MCF 10A (cell line): ENCODE measurements at regions not wholly inside any gene's neighbourhood (a gene's known extent, or its start where the extent isn't known, plus 50 kb on each side); places are given as distances from the start of the nearest gene placed in this dataset.

Source experiments
- BruUV-seq: library from RNA; stranded (reverse); fragments of 400-500 nt; replicated peaks from 2 replicates; lab custom pipeline; 2021; lab: Mats Ljungman, UMichigan
- CTCF ChIA-PET: fragments of 300-600 bp; sonication (Branson Sonifier 250); formaldehyde crosslinking; extraction: SDS; loops from one replicate; lab custom pipeline; 2021; ENCODE audit warnings: antibody characterized with exemption, inconsistent platforms; lab: Yijun Ruan, JAX
- POLR2A ChIA-PET: fragments of 300-600, 350-650 bp; sonication (Branson Sonifier 250); formaldehyde crosslinking; extraction: SDS; loops from one replicate; lab custom pipeline; 2020; ENCODE audit warnings: antibody characterized with exemption, inconsistent platforms; lab: Yijun Ruan, JAX
- DNase-seq: peaks from one replicate; pipeline ENCODE4 v3.0.0-alpha.2; 2018; ENCODE audit not compliant: unreplicated experiment
- H3K27ac Mint-ChIP-seq: one replicate; pipeline ENCODE4 v1.8.0; 2022; ENCODE audit warnings: mild to moderate bottlenecking, low read depth, mixed read lengths; ENCODE audit not compliant: unreplicated experiment
- H3K27me3 Mint-ChIP-seq: one replicate; pipeline ENCODE4 v1.8.0; 2022; ENCODE audit warnings: mixed read lengths; ENCODE audit not compliant: insufficient read depth, unreplicated experiment
- H3K36me3 Mint-ChIP-seq: one replicate; pipeline ENCODE4 v1.8.0; 2022; ENCODE audit warnings: mild to moderate bottlenecking, moderate library complexity, mixed read lengths; ENCODE audit not compliant: insufficient read depth, unreplicated experiment
- H3K4me1 Mint-ChIP-seq: one replicate; pipeline ENCODE4 v1.8.0; 2022; ENCODE audit warnings: mixed read lengths; ENCODE audit not compliant: insufficient read depth, unreplicated experiment
- H3K4me3 Mint-ChIP-seq: one replicate; pipeline ENCODE4 v1.8.0; 2022; ENCODE audit warnings: mild to moderate bottlenecking, moderate library complexity, mixed read lengths; ENCODE audit not compliant: unreplicated experiment
- H3K9me3 Mint-ChIP-seq: one replicate; pipeline ENCODE4 v1.8.0; 2022; ENCODE audit warnings: mixed read lengths; ENCODE audit not compliant: unreplicated experiment
- CTCF ChIP-seq: fragments of 200-600 bp; IDR thresholded peaks from one replicate; pipeline ENCODE4 v1.8.0; 2022; ENCODE audit warnings: antibody characterized with exemption, mild to moderate bottlenecking; ENCODE audit not compliant: unreplicated experiment
- intact Hi-C: fragments of 100-400 bp; cut with micrococcal nuclease; formaldehyde crosslinking; loops from 2 replicates; pipeline ENCODE4 v1.14.1; 2022

DNA sequence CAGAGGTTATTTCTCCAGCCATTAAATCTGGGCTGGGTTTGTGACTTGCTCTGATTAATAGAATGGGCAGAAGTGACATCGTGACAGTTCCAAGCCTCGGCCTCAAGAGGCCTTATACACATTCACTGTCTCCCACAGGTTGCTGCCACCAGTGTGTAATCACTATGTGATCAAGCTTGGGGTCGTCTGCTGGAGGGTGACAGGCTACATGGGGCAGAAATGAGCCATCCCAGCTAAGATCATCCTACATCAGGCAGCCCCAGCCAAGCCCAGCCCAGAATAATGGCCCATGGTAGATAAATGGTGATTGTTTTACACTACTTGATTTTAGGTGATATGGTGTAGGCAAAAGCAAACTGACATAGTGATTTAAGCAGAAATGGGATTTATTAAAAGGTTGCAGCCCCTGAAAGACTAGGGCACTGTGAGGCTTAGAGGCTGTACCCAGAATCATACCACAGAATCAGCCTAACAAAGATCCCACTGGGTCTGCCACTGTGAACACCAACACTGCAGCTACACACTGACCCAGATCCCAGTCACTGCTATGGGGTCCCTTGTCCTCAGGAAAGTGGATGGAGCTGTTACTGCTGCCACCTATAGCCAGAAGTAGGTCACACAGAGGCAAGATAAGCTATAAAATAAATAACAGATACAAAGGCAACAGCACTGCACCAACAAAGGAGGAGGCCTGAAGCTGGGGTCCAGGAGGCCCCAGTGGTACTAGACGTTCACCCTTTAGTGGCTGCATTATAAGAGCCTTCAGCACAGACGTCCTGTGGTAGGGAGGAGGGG is 159.6 kb upstream of the RBPJ start:
- DNase-seq, result no peak
- no peak for TF ChIP-seq CTCF
- H3K27ac Mint-ChIP-seq, result no peak overlapping the region
- H3K27me3 Mint-ChIP-seq, result no peaks in the 10 kb centered on the region
- H3K4me1 Mint-ChIP-seq, result no peaks in the 10 kb centered on the region
- no peaks in the 10 kb centered on the region for H3K9me3 Mint-ChIP-seq
- no TSS peak for BruUV-seq
- no peak overlapping the region for H3K4me3 Mint-ChIP-seq
- peaks cover 5% of the 10 kb centered on the region for H3K36me3 Mint-ChIP-seq
- intact Hi-C loops, result no loop called here
- CTCF ChIA-PET, result interaction anchor here (0.6 to 1.4 kb wide), 2 partner anchors 33 to 66 kb away, joined by 3 read pairs; no protein-coding TSS in a partner anchor
- POLR2A ChIA-PET, result interaction anchor here (1.2 kb wide), 1 partner anchor 11 kb away, joined by 3 read pairs; no protein-coding TSS in a partner anchor

DNA sequence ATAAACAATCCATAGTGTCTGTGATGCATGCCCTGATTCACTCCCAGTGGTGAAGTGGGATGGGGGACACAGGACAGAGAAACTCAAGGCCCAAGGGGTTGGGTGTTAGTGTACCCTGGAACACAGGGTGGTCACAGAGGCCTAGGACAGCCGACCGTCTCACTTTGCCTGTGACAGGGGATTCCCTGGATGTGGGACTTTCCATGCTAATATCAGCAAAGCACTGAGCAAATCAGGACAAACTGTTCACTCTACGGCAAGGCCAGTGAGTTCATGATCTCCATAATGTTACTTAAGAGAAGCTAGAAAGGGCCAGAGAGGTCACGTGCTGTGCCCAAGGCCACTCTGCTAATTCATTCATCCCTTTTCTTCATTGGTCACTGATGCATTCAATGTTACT is 158.7 kb upstream of the RBPJ start:
- Mint-ChIP-seq H3K4me3 (no peak overlapping the region), H3K27ac (no peak overlapping the region), H3K27me3 (no peaks in the 10 kb centered on the region), H3K4me1 (no peaks in the 10 kb centered on the region), H3K9me3 (no peaks in the 10 kb centered on the region), H3K36me3 (peaks cover 5% of the 10 kb centered on the region)
- BruUV-seq, result no TSS peak
- POLR2A ChIA-PET, result interaction anchor here (1.2 kb wide), 1 partner anchor 10 kb away, joined by 3 read pairs; no protein-coding TSS in a partner anchor
- no peak for TF ChIP-seq CTCF
- intact Hi-C loops, result no loop called here
- no peak for DNase-seq
- CTCF ChIA-PET, result interaction anchor here (1.4 kb wide), 1 partner anchor 34 kb away, joined by 3 read pairs; no protein-coding TSS in a partner anchor

GRCh38 chr4:26163425-26164362 is 157.1 kb upstream of the RBPJ start:
- intact Hi-C loops, result no loop called here

More at GRCh38 chr4:26163425-26164362, 157.1 kb upstream of the RBPJ start:
- DNase-seq, result no peak
- ChIA-PET POLR2A (no interaction called here), CTCF (interaction anchor here (1.3 kb wide), 1 partner anchor 71 kb away, joined by 10 read pairs; no protein-coding TSS in a partner anchor)
- Mint-ChIP-seq H3K27me3 (no peaks in the 10 kb centered on the region), H3K9me3 (no peaks in the 10 kb centered on the region), H3K36me3 (peaks cover 5% of the 10 kb centered on the region), H3K4me1 (no peaks in the 10 kb centered on the region), H3K27ac (no peak overlapping the region), H3K4me3 (no peak overlapping the region)
- no TSS peak for BruUV-seq
- TF ChIP-seq CTCF, result no peak
